RWPE2 (cell line): ENCODE measurements at regions not wholly inside any gene's neighbourhood (a gene's known extent, or its start where the extent isn't known, plus 50 kb on each side); places are given as distances from the start of the nearest gene placed in this dataset.
"Not testable (repeated sequence)": the region's sequence is repeated elsewhere in the genome, so short reads cannot be mapped to it uniquely, and the experiment has no call there.

ENCODE experiments used
- ATAC-seq: fragments of 200-7000 bp; cut with Tn5 transposase; 3 replicates; pipeline ENCODE4 v1.9.1; 2021; ENCODE audit warnings: low read depth
- DNase-seq: peaks from one replicate; pipeline ENCODE4 v3.0.0-alpha.2; 2020; ENCODE audit warnings: low spot score
- H3K27ac ChIP-seq: fragments of 450-650 bp; 2 replicates; pipeline ENCODE4 v1.5.1; 2017; ENCODE audit warnings: mild to moderate bottlenecking; ENCODE audit not compliant: poor library complexity, severe bottlenecking
- H3K27me3 ChIP-seq: fragments of 250-450 bp; sonication (Bioruptor Pico); 2 replicates; pipeline ENCODE4 v1.5.1; 2021; ENCODE audit warnings: mild to moderate bottlenecking, moderate library complexity; ENCODE audit not compliant: insufficient read depth, poor library complexity, severe bottlenecking
- H3K36me3 ChIP-seq: fragments of 250-450 bp; sonication (Bioruptor Pico); 2 replicates; pipeline ENCODE4 v1.5.1; 2020; ENCODE audit warnings: low read depth, mild to moderate bottlenecking, moderate library complexity
- H3K4me1 ChIP-seq: fragments of 250-450 bp; sonication (Bioruptor Pico); 2 replicates; pipeline ENCODE4 v1.5.1; 2021; ENCODE audit warnings: mild to moderate bottlenecking, moderate library complexity; ENCODE audit not compliant: insufficient read depth, poor library complexity, severe bottlenecking
- H3K4me3 ChIP-seq: fragments of 250-450 bp; sonication (Bioruptor Pico); 2 replicates; pipeline ENCODE4 v1.5.1; 2021; ENCODE audit warnings: mild to moderate bottlenecking, moderate library complexity; ENCODE audit not compliant: severe bottlenecking
- H3K9me3 ChIP-seq: fragments of 250-450 bp; sonication (Bioruptor Pico); 2 replicates; pipeline ENCODE4 v1.5.1; 2021; ENCODE audit warnings: mild to moderate bottlenecking, moderate library complexity; ENCODE audit not compliant: severe bottlenecking
- TF ChIP-seq, protein P1 (sequence below): fragments of 450-650 bp; IDR thresholded peaks from one replicate; pipeline ENCODE4 v1.5.1; 2017; ENCODE audit warnings: mild to moderate bottlenecking, moderate library complexity; ENCODE audit not compliant: poor library complexity, severe bottlenecking

DNA sequence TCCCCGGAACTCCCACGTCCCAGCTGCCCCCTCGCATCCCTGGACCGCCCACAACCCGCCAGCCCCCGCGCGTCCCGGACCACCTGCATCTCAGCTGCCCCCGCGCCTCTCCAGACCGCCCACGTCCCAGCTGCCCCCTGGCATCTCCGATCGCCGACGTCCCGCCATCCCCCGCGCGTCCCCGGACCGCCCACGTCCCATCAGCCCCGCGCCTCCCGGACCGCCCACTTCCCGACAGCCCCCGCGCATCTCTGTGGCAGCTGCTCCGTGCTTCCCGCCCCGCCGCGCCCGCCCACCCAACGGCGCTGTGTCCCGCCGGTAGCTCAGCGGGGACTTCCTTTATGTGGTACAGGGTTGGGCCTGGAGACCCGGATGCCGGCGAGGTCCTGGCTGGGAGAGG lies 955.8 kb downstream of the TMEM121 start:
- H3K36me3 ChIP-seq, H3K4me1 ChIP-seq, H3K4me3 ChIP-seq, DNase-seq, H3K27ac ChIP-seq, H3K9me3 ChIP-seq, H3K27me3 ChIP-seq, ATAC-seq: not testable (repeated sequence)

DNA sequence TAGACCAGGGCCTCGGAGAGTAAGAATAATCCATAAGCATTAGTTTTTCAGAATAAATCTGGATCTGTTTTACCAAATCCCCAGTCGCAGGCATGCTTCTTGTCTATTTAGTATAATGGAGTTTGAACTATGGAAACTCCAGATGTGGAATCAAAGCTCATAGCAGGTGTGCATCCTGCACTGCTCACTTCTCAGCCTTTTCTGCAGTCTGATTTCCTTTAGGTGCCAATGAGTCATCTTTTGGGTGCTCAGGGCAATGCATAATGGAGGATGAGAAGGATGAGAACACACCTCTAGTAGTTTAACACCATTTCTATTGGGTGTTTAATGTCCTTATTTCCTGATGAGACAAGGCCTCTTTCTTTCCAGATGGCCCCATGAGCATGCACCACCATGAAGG lies 961.2 kb downstream of the TMEM121 start:
- Histone ChIP-seq H3K27ac (no peak overlapping the region), H3K36me3 (no peaks in the 10 kb centered on the region), H3K4me1 (no peaks in the 10 kb centered on the region), H3K9me3 (no peaks in the 10 kb centered on the region), H3K27me3 (peaks cover 6% of the 10 kb centered on the region), H3K4me3 (no peak overlapping the region)
- TF ChIP-seq, protein P1, sequence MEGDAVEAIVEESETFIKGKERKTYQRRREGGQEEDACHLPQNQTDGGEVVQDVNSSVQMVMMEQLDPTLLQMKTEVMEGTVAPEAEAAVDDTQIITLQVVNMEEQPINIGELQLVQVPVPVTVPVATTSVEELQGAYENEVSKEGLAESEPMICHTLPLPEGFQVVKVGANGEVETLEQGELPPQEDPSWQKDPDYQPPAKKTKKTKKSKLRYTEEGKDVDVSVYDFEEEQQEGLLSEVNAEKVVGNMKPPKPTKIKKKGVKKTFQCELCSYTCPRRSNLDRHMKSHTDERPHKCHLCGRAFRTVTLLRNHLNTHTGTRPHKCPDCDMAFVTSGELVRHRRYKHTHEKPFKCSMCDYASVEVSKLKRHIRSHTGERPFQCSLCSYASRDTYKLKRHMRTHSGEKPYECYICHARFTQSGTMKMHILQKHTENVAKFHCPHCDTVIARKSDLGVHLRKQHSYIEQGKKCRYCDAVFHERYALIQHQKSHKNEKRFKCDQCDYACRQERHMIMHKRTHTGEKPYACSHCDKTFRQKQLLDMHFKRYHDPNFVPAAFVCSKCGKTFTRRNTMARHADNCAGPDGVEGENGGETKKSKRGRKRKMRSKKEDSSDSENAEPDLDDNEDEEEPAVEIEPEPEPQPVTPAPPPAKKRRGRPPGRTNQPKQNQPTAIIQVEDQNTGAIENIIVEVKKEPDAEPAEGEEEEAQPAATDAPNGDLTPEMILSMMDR, result no peak
- ATAC-seq (no peak), DNase-seq (no peak)

DNA sequence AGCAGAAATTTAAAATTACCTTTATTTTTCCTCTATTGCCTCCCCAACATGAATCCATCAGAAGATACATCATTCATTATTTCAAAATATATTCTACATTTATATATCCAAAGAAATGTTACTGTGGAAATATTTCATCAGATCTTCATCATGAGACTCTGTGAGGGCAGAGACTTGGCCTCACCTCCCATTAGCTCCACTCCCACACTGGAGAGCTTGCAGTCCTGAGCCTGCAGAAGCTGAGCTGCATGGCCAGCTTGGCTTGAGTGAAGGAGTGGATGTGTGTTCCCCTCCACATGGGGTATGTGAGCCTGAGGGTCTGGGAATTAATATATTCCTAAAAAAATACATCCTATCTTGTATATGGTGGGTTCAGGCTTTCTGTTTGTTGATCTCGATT lies 961.9 kb downstream of the TMEM121 start:
- H3K27me3 ChIP-seq, result peaks cover 6% of the 10 kb centered on the region
- TF ChIP-seq, protein P1, result no peak
- H3K9me3 ChIP-seq, result no peaks in the 10 kb centered on the region
- H3K27ac ChIP-seq, result no peak overlapping the region
- no peaks in the 10 kb centered on the region for H3K36me3 ChIP-seq
- no peak overlapping the region for H3K4me3 ChIP-seq
- H3K4me1 ChIP-seq, result no peaks in the 10 kb centered on the region
- DNase-seq, result no peak
- no peak for ATAC-seq

DNA sequence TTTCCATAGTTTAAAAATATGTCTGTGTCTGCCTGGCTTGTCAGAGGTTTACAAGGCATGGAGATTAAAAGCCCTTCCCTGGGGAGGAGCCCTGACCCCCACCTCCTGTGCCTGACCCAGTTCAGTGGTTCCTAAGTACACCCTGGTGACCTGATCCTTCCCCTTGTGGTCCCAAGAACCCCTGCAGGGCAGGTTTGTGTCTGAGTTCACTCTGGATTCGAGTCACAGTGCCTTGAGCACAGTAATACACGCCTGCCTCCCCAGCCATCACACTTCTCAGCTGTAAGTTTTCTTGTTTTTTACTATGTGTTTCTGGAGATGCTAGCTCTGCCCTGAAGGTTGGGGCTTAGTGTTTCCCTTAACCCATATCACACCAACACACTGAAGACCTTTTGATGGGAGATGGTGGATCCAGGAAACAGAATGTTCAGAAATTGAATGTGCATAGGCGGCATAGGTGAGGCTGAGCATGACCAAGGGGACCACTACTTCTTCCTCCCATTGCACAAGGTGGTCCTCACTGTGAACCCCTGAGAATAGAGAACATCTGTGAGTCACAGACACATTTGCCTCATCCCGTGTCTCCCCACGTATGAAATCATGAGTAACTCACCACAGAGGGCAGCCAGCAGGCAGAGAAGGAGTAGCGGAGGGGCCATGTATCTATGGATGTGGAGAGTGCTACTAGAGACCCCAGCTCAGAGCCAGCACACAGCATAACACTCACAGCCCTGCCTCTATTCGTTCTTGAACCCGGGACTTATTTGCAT lies 962.9 kb downstream of the TMEM121 start:
- H3K4me1 ChIP-seq, result no peaks in the 10 kb centered on the region
- no peak overlapping the region for H3K27ac ChIP-seq
- H3K27me3 ChIP-seq, result peaks cover 6% of the 10 kb centered on the region
- no peak overlapping the region for H3K4me3 ChIP-seq
- ATAC-seq, result no peak
- no peaks in the 10 kb centered on the region for H3K9me3 ChIP-seq
- no peaks in the 10 kb centered on the region for H3K36me3 ChIP-seq
- DNase-seq, result no peak
- TF ChIP-seq, protein P1, result no peak

DNA sequence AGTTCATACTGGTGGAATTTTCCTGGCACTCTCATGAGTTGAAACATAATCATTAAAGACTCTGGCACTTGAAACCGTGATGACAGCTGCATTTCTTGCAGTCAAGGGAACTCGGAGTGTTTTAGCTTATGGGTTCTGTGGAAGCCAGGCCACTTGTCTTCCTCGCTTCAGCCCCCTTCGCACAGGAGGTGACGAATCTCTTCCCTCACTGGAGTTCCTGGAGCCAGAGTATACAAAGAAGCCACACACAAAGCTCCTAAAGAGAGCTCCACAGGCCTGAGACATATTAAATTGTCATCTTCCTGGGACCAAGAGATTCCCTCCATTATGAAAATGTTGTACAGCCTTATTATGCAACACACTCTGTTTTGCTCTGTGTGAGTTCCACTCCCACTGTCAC lies 964.1 kb downstream of the TMEM121 start:
- no peaks in the 10 kb centered on the region for H3K9me3 ChIP-seq
- TF ChIP-seq, protein P1, result no peak
- H3K4me1 ChIP-seq, result no peaks in the 10 kb centered on the region
- no peak for ATAC-seq
- DNase-seq, result no peak
- peaks cover 6% of the 10 kb centered on the region for H3K27me3 ChIP-seq
- H3K36me3 ChIP-seq, result no peaks in the 10 kb centered on the region
- no peak overlapping the region for H3K4me3 ChIP-seq
- no peak overlapping the region for H3K27ac ChIP-seq
